MM.1S (cell line): ENCODE measurements at regions not wholly inside any gene's neighbourhood (a gene's known extent, or its start where the extent isn't known, plus 50 kb on each side); places are given as distances from the start of the nearest gene placed in this dataset.

Source experiments
- DNase-seq: peaks from one replicate; pipeline ENCODE4 v3.0.0-alpha.2; 2015
- H2AFZ ChIP-seq: fragments of 300-600 bp; sonication (generic); 2 replicates; pipeline ENCODE4 v1.6.0; 2016; ENCODE audit warnings: antibody characterized with exemption, low read length
- H3F3A ChIP-seq: fragments of 300-600 bp; sonication (generic); 2 replicates; pipeline ENCODE4 v1.6.1; 2016; ENCODE audit warnings: mild to moderate bottlenecking, antibody characterized with exemption, low read length, moderate library complexity, mixed read lengths; ENCODE audit not compliant: insufficient read depth
- H3K27ac ChIP-seq: fragments of 300-600 bp; sonication (generic); 2 replicates; pipeline ENCODE4 v1.5.1; 2016; ENCODE audit warnings: mild to moderate bottlenecking, low read length
- H3K27me3 ChIP-seq: fragments of 300-600 bp; sonication (generic); replicated peaks from 2 replicates; pipeline ENCODE4 v1.6.0; 2016; ENCODE audit warnings: low read length; ENCODE audit not compliant: insufficient read depth
- H3K36me3 ChIP-seq: fragments of 300-600 bp; sonication (generic); replicated peaks from 2 replicates; pipeline ENCODE4 v1.6.1; 2016; ENCODE audit warnings: mild to moderate bottlenecking, low read length, mixed read lengths; ENCODE audit not compliant: insufficient read depth
- H3K4me1 ChIP-seq: fragments of 300-600 bp; sonication (generic); 2 replicates; pipeline ENCODE4 v1.6.1; 2016; ENCODE audit warnings: low read length, mixed read lengths
- H3K4me2 ChIP-seq: fragments of 300-600 bp; sonication (generic); 2 replicates; pipeline ENCODE4 v1.6.0; 2016; ENCODE audit warnings: low read depth, low read length
- H3K4me3 ChIP-seq: fragments of 300-600 bp; sonication (generic); 2 replicates; pipeline ENCODE4 v1.5.1; 2016; ENCODE audit warnings: low read length, mixed read lengths
- H3K79me2 ChIP-seq: fragments of 300-600 bp; sonication (generic); 2 replicates; pipeline ENCODE4 v1.6.1; 2016; ENCODE audit warnings: mixed run types, low read length, mixed read lengths
- H3K9ac ChIP-seq: fragments of 300-600 bp; sonication (generic); 2 replicates; pipeline ENCODE4 v1.6.1; 2016; ENCODE audit warnings: low read length, mixed read lengths
- H3K9me2 ChIP-seq: fragments of 300-600 bp; sonication (generic); replicated peaks from 2 replicates; pipeline ENCODE4 v1.6.1; 2016; ENCODE audit warnings: mild to moderate bottlenecking, low read length, mixed read lengths; ENCODE audit not compliant: insufficient read depth
- H3K9me3 ChIP-seq: fragments of 300-600 bp; sonication (generic); replicated peaks from 2 replicates; pipeline ENCODE4 v1.6.1; 2016; ENCODE audit warnings: mild to moderate bottlenecking, low read length, mixed read lengths; ENCODE audit not compliant: insufficient read depth
- H4K20me1 ChIP-seq: fragments of 300-600 bp; sonication (generic); 2 replicates; pipeline ENCODE4 v1.6.1; 2016; ENCODE audit warnings: mild to moderate bottlenecking, low read length, moderate library complexity, mixed read lengths; ENCODE audit not compliant: insufficient read depth
- EZH2 ChIP-seq: fragments of 300-600 bp; sonication (generic); optimal IDR thresholded peaks from 2 replicates; pipeline ENCODE3; 2017; ENCODE audit warnings: low read depth, mild to moderate bottlenecking, antibody characterized with exemption, low read length, mixed read lengths
- EZH2phosphoT487 ChIP-seq: fragments of 300-600 bp; sonication (generic); IDR thresholded peaks from 2 replicates; pipeline ENCODE4 v1.6.1; 2018; ENCODE audit warnings: antibody characterized with exemption, low read length
- TF ChIP-seq, protein P1 (sequence below): fragments of 300-600 bp; sonication (generic); IDR thresholded peaks from 2 replicates; pipeline ENCODE4 v1.5.1; 2016; ENCODE audit warnings: antibody characterized with exemption, low read length, mixed read lengths

GRCh38 chr2:16280081-16280480 lies 339.7 kb downstream of the MYCN start:
- H2AFZ ChIP-seq = no peak overlapping the region
- no peaks in the 10 kb centered on the region for H3K27me3 ChIP-seq
- no peak overlapping the region for H3K9ac ChIP-seq
- TF ChIP-seq EZH2 (no peak), EZH2phosphoT487 (no peak)
- TF ChIP-seq, protein P1, sequence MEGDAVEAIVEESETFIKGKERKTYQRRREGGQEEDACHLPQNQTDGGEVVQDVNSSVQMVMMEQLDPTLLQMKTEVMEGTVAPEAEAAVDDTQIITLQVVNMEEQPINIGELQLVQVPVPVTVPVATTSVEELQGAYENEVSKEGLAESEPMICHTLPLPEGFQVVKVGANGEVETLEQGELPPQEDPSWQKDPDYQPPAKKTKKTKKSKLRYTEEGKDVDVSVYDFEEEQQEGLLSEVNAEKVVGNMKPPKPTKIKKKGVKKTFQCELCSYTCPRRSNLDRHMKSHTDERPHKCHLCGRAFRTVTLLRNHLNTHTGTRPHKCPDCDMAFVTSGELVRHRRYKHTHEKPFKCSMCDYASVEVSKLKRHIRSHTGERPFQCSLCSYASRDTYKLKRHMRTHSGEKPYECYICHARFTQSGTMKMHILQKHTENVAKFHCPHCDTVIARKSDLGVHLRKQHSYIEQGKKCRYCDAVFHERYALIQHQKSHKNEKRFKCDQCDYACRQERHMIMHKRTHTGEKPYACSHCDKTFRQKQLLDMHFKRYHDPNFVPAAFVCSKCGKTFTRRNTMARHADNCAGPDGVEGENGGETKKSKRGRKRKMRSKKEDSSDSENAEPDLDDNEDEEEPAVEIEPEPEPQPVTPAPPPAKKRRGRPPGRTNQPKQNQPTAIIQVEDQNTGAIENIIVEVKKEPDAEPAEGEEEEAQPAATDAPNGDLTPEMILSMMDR = no peak
- no peaks in the 10 kb centered on the region for H3K9me3 ChIP-seq
- no peaks in the 10 kb centered on the region for H3K4me1 ChIP-seq
- no peaks in the 10 kb centered on the region for H3K9me2 ChIP-seq
- no peaks in the 10 kb centered on the region for H3K79me2 ChIP-seq
- no peak overlapping the region for H3K27ac ChIP-seq
- no peaks in the 10 kb centered on the region for H3K36me3 ChIP-seq
- no peak overlapping the region for H3K4me3 ChIP-seq
- H3K4me2 ChIP-seq = no peak overlapping the region
- H3F3A ChIP-seq = no peaks in the 10 kb centered on the region
- no peaks in the 10 kb centered on the region for H4K20me1 ChIP-seq
- no peak for DNase-seq

- H3K9ac ChIP-seq = no peak overlapping the region
- no peaks in the 10 kb centered on the region for H3K9me2 ChIP-seq
- no peaks in the 10 kb centered on the region for H3K36me3 ChIP-seq
- no peaks in the 10 kb centered on the region for H3F3A ChIP-seq
- DNase-seq = no peak
- TF ChIP-seq EZH2phosphoT487 (no peak), EZH2 (no peak)
- TF ChIP-seq, protein P1 = no peak
- H4K20me1 ChIP-seq = no peaks in the 10 kb centered on the region
- H3K4me3 ChIP-seq = no peak overlapping the region
- H3K27ac ChIP-seq = no peak overlapping the region
- no peaks in the 10 kb centered on the region for H3K27me3 ChIP-seq
- no peak overlapping the region for H2AFZ ChIP-seq
- H3K4me2 ChIP-seq = no peak overlapping the region
- no peaks in the 10 kb centered on the region for H3K9me3 ChIP-seq
- no peaks in the 10 kb centered on the region for H3K4me1 ChIP-seq
- H3K79me2 ChIP-seq = no peaks in the 10 kb centered on the region
These were observed 339.3 kb downstream of the MYCN start for GRCh38 chr2:16279641-16280040.

DNA sequence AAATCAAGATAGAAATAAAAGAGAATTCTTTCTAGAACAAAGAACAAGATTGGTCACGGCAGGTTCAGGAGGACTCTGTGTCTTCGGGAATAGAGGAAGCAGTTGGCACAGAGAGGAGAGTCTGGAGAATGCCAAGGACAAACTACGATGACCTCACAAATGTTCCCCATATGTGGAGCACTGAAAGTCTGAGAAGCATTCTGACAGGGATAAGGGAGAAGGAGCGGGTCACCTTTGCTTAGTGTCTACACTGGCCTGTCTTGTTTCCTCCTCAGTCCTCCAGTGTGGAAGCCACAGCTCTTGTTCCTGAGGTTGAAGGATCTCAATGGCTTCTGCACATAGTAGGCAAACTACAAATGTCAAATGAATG lies 338.8 kb downstream of the MYCN start:
- Histone ChIP-seq H4K20me1 (no peaks in the 10 kb centered on the region), H3K9me2 (no peaks in the 10 kb centered on the region), H3K9ac (no peak overlapping the region), H3F3A (no peaks in the 10 kb centered on the region), H3K27me3 (no peaks in the 10 kb centered on the region), H3K9me3 (no peaks in the 10 kb centered on the region), H2AFZ (no peak overlapping the region), H3K27ac (no peak overlapping the region), H3K36me3 (no peaks in the 10 kb centered on the region), H3K4me1 (no peaks in the 10 kb centered on the region), H3K4me3 (no peak overlapping the region), H3K4me2 (no peak overlapping the region), H3K79me2 (no peaks in the 10 kb centered on the region)
- TF ChIP-seq EZH2 (no peak), EZH2phosphoT487 (no peak)
- TF ChIP-seq, protein P1 = no peak
- DNase-seq = no peak
